Colonic mucosa (tissue), 4 donors: ENCODE measurements at regions not wholly inside any gene's neighbourhood (a gene's known extent, or its start where the extent isn't known, plus 50 kb on each side); places are given as distances from the start of the nearest gene placed in this dataset.

Experiments
- DNase-seq: peaks from one replicate; pipeline ENCODE4 v3.0.0-alpha.2; 2020
- H3K27ac ChIP-seq: fragments of 200-600 bp; one replicate; pipeline ENCODE4 v1.8.0; 2021
- H3K27me3 ChIP-seq: fragments of 200-600 bp; one replicate; pipeline ENCODE4 v1.8.0; 2021
- H3K36me3 ChIP-seq: fragments of 200-600 bp; one replicate; pipeline ENCODE4 v1.8.0; 2021
- H3K4me1 ChIP-seq: fragments of 200-600 bp; one replicate; pipeline ENCODE4 v1.8.0; 2021; ENCODE audit warnings: mild to moderate bottlenecking
- H3K4me3 ChIP-seq: fragments of 200-600 bp; one replicate; pipeline ENCODE4 v1.8.0; 2021
- H3K9ac ChIP-seq, 2 donors: one replicate each; pipeline ENCODE4 v1.7.0; 2013; ENCODE audit warnings: control low read depth in 2 of 2, low read depth in 2 of 2, low read length in 2 of 2
- H3K9me3 ChIP-seq: fragments of 200-600 bp; one replicate; pipeline ENCODE4 v1.8.0; 2021
- intact Hi-C: fragments of 100-400 bp; cut with DNase I; formaldehyde crosslinking; loops from one replicate; pipeline ENCODE4 v1.14.1; 2022
- TF ChIP-seq, protein P1 (sequence below): fragments of 200-600 bp; IDR thresholded peaks from one replicate; pipeline ENCODE4 v1.8.0; 2022; ENCODE audit warnings: antibody characterized with exemption, mild to moderate bottlenecking
- donor health status: healthy.
- donor health status: DM: no; HTN: no; CAD: no.
- donor health status: DM: no; HTN: no; CAD: no.

DNA sequence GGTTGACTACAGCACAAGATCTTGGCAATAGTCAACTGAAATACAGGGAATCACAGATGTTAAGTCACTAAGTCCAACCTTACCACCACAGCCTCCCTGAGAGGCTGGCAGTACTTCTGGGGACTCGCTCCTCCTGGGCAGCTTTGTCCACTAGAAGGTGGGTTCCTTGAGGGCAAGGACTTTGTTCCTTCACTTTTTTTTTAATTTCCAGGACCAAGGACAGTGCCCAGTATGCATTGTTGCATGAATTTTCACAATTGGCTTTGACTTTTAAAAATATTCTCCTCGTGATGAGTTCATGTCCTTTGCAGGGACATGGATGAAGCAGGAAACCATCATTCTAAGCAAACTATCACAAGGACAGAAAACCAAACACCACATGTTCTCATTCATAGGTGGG lies 96.7 kb upstream of the IGSF21 start:
- no peak for DNase-seq
- no peaks in the 10 kb centered on the region for H3K27me3 ChIP-seq
- no peaks in the 10 kb centered on the region for H3K36me3 ChIP-seq
- H3K9ac ChIP-seq: no peak overlapping the region
- no peaks in the 10 kb centered on the region for H3K4me1 ChIP-seq
- H3K9me3 ChIP-seq: no peaks in the 10 kb centered on the region
- no peak overlapping the region for H3K27ac ChIP-seq
- intact Hi-C loops: no loop called here
- TF ChIP-seq, protein P1, sequence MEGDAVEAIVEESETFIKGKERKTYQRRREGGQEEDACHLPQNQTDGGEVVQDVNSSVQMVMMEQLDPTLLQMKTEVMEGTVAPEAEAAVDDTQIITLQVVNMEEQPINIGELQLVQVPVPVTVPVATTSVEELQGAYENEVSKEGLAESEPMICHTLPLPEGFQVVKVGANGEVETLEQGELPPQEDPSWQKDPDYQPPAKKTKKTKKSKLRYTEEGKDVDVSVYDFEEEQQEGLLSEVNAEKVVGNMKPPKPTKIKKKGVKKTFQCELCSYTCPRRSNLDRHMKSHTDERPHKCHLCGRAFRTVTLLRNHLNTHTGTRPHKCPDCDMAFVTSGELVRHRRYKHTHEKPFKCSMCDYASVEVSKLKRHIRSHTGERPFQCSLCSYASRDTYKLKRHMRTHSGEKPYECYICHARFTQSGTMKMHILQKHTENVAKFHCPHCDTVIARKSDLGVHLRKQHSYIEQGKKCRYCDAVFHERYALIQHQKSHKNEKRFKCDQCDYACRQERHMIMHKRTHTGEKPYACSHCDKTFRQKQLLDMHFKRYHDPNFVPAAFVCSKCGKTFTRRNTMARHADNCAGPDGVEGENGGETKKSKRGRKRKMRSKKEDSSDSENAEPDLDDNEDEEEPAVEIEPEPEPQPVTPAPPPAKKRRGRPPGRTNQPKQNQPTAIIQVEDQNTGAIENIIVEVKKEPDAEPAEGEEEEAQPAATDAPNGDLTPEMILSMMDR: no peak
- H3K4me3 ChIP-seq: no peak overlapping the region

DNA sequence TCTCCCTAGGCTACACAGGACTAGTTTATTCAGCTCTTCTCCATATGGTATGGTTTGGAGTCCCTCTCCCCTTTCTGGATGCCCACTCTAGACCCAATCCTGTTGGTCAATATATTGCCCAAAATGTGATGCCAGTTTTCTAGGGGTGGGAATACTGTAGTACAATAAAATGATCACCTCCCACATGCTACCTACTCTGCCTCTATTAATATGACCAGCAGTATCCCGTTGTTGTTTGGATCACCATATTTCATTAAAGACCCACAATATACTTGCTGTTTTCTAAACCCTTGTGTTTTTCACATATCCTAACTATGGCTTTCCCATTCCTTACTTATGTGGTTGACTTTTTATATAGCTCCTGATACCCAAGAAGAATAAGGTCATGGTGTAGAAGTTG lies 95.9 kb upstream of the IGSF21 start:
- no peaks in the 10 kb centered on the region for H3K9me3 ChIP-seq
- H3K9ac ChIP-seq: no peak overlapping the region
- no peaks in the 10 kb centered on the region for H3K4me1 ChIP-seq
- H3K27ac ChIP-seq: no peak overlapping the region
- H3K4me3 ChIP-seq: no peak overlapping the region
- no peak for DNase-seq
- no peaks in the 10 kb centered on the region for H3K36me3 ChIP-seq
- TF ChIP-seq, protein P1: no peak
- H3K27me3 ChIP-seq: no peaks in the 10 kb centered on the region
- intact Hi-C loops: no loop called here

DNA sequence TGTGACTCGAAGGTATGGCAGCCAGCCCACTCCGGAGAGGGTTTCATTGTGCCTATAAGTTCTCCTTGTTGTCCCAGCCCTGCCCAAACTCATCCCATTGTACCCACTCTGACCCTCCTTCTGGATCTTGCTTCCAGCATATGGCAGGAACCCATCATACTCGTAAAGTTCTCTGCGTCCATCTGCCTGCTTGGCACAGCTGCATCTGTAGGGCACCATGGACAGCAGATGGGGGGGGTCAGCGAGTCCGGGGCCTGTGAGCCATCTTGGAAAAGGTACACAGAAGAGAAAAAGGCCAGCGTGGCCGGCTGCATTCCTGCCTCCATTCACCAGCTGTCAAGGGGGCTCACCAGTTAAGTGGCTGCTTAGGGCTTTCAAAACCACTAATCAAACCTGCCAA lies 94.9 kb upstream of the IGSF21 start:
- TF ChIP-seq, protein P1: no peak
- intact Hi-C loops: no loop called here
- Histone ChIP-seq H3K4me3 (no peak overlapping the region), H3K9ac (no peak overlapping the region), H3K27ac (no peak overlapping the region), H3K4me1 (no peaks in the 10 kb centered on the region), H3K9me3 (no peaks in the 10 kb centered on the region), H3K36me3 (no peaks in the 10 kb centered on the region), H3K27me3 (no peaks in the 10 kb centered on the region)
- DNase-seq: no peak

DNA sequence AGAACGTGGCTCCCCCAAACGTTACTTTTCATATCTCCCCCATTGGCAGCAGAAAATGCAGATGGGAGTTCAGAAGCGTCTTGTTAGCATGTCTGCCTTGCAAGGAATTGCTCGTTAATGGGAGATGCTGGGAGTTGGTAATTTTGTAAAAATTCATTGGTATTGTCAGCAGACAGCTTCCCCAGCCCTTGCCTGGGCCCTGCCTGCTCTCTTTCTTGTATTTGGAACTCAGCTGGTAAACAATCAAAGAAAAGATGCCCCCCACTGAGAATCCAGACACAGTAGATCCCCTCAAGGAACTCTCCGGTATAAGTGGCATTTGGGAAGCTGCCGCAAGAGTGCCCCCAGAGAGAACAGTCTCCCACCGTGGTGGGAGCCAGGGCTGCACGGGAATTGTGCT lies 94.4 kb upstream of the IGSF21 start:
- Histone ChIP-seq H3K27ac (no peak overlapping the region), H3K9me3 (no peaks in the 10 kb centered on the region), H3K36me3 (no peaks in the 10 kb centered on the region), H3K4me3 (no peak overlapping the region), H3K4me1 (no peaks in the 10 kb centered on the region), H3K9ac (no peak overlapping the region), H3K27me3 (no peaks in the 10 kb centered on the region)
- TF ChIP-seq, protein P1: no peak
- intact Hi-C loops: no loop called here
- DNase-seq: no peak

DNA sequence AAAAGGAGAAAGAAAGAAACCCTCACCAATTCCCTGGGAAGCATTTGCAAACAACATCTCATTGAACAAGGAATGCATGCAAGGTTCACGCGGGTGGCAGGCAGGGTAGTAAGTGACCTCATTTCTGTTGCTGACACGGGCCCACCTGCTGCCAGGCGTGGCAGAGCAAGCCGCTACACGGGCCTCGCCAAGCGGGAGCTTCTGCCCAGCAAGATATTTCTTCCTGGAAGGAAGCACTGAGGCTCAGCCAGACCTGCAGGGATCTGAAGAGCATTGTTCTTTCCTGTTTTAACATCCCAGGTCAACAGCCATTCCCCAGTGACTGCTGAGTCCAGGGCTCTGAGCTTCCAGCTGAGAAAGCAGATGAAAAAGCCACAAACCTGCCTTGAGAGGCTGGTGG lies 91.9 kb upstream of the IGSF21 start:
- DNase-seq: no peak
- Histone ChIP-seq H3K27ac (no peak overlapping the region), H3K36me3 (no peaks in the 10 kb centered on the region), H3K9ac (no peak overlapping the region), H3K27me3 (no peaks in the 10 kb centered on the region), H3K4me3 (no peak overlapping the region), H3K9me3 (no peaks in the 10 kb centered on the region), H3K4me1 (no peaks in the 10 kb centered on the region)
- intact Hi-C loops: no loop called here
- TF ChIP-seq, protein P1: no peak

DNA sequence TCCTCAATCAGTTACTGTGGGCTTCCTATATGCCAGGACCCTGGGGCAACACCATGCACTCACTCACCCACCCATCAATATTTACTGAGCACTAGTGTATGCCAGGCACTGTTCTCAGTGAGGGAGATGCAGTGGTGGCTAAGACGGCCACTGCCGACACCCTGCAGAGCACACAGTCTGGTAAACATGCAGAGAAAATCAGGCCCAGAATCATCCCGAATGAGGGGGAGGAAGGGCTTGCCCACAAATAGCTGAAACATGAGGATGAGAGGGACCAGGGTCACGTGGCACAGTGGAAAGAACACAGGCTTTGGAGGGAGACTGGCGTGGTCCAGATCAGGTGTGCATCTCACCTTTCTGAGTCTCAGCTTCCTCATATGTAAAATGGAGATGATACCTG lies 89.2 kb upstream of the IGSF21 start:
- no peak overlapping the region for H3K27ac ChIP-seq

More for the DNA sequence above, 89.2 kb upstream of the IGSF21 start:
- Histone ChIP-seq H3K9ac (no peak overlapping the region), H3K4me3 (no peak overlapping the region), H3K36me3 (no peaks in the 10 kb centered on the region), H3K27me3 (no peaks in the 10 kb centered on the region), H3K9me3 (no peaks in the 10 kb centered on the region), H3K4me1 (no peaks in the 10 kb centered on the region)
- intact Hi-C loops: no loop called here
- TF ChIP-seq, protein P1: no peak
- DNase-seq: no peak
